ENCODE measurements at regions not wholly inside any gene's neighbourhood (a gene's known extent, or its start where the extent isn't known, plus 50 kb on each side); places are given as distances from the start of the nearest gene placed in this dataset.

- ChIA-PET CTCF (no interaction called here), POLR2A (no interaction called here), RAD21 (ENCODE audit: low non-redundant PET in 1 of 2, low total read pairs in 2 of 2, uncharacterized antibody in 2 of 2, unreplicated experiment in 2 of 2) (no interaction called here)
- Histone ChIP-seq H3K9me2 (ENCODE audit: insufficient read depth) (no peaks in the 10 kb centered on the region), H4K20me1 (ENCODE audit: insufficient read depth) (no peaks in the 10 kb centered on the region; the same call in 1 of the 2 replicates), H3K4me2 (ENCODE audit: low read length) (no peak overlapping the region), H3K27ac (ENCODE audit: low read depth, low read length) (no peak overlapping the region), H3K4me3 (replicated peaks in 1 of 2; ENCODE audit: low read depth in 1 of 2, low read length in 2 of 2) (no peak overlapping the region), H2AFZ (ENCODE audit: low read depth, low read length, poor library complexity, severe bottlenecking) (no peak overlapping the region), H3K27me3 (ENCODE audit: insufficient read depth, low read length) (no peaks in the 10 kb centered on the region), H3K9me3 (ENCODE audit: control insufficient read depth in 1 of 2, insufficient read depth in 1 of 2, low read depth in 1 of 2, low read length in 2 of 2) (no peaks in the 10 kb centered on the region), H3K36me3 (ENCODE audit: control insufficient read depth in 1 of 2, insufficient read depth in 2 of 2, low read length in 2 of 2) (no peaks in the 10 kb centered on the region), H3K4me1 (ENCODE audit: control insufficient read depth in 1 of 2, insufficient read depth in 2 of 2, low read length in 2 of 2) (peaks cover 7 to 21% of the 10 kb centered on the region in 2 experiments; a peak in 3 of 4 replicates), H3K79me2 (ENCODE audit: insufficient read depth, low read length) (peaks cover 94% of the 10 kb centered on the region), H3K9ac (ENCODE audit: low read length) (no peak overlapping the region)
- no TSS peak for BruUV-seq (replicated peaks)
- no peak for ATAC-seq
- no peak for DNase-seq (ENCODE audit: low read depth, low spot score)
- intact Hi-C loops (cut with micrococcal nuclease) = no loop called here
- TF ChIP-seq POLR2A (IDR thresholded peaks at IDR 0.05; ENCODE audit: borderline replicate concordance, extremely low read depth, insufficient read depth, insufficient read length) (no peak), SRF (IDR thresholded peaks at IDR 0.05; ENCODE audit: low read depth) (no peak), FOSL1 (IDR thresholded peaks at IDR 0.05; ENCODE audit: low read depth) (no peak), JUND (IDR thresholded peaks at IDR 0.05) (no peak), TCF7L2 (IDR thresholded peaks at IDR 0.05; ENCODE audit: borderline replicate concordance, extremely low read depth, insufficient read depth, insufficient read length) (no peak), YY1 (IDR thresholded peaks at IDR 0.05; ENCODE audit: extremely low read depth, insufficient replicate concordance, low read depth, low read length) (no peak), ZNF274 (IDR thresholded peaks at IDR 0.05; ENCODE audit: low read depth, low read length) (no peak), EGR1 (IDR thresholded peaks at IDR 0.05; ENCODE audit: low read depth) (no peak), CTCF (IDR thresholded peaks at IDR 0.05 in 2 of 3, conservative IDR thresholded peaks at IDR 0.05 in 1 of 3; ENCODE audit: borderline replicate concordance in 1 of 3, insufficient read depth in 1 of 3, low read depth in 2 of 3, low read length in 2 of 3) (no peak), ELF1 (IDR thresholded peaks at IDR 0.05; ENCODE audit: borderline replicate concordance, low read depth) (no peak), POLR2AphosphoS5 (IDR thresholded peaks at IDR 0.05; ENCODE audit: low read depth, low read length) (no peak), CBX3 (IDR thresholded peaks at IDR 0.05; ENCODE audit: low read depth) (no peak), ZFX (IDR thresholded peaks at IDR 0.05) (no peak), MAX (IDR thresholded peaks at IDR 0.05) (no peak), SP1 (IDR thresholded peaks at IDR 0.05; ENCODE audit: low read depth) (no peak), SIN3A (IDR thresholded peaks at IDR 0.05; ENCODE audit: low read depth) (no peak), CEBPB (IDR thresholded peaks at IDR 0.05; ENCODE audit: low read depth) (no peak), RAD21 (IDR thresholded peaks at IDR 0.05; ENCODE audit: low read depth) (no peak)
Observed at GRCh38 chr22:42194104-42194851, 63.7 kb upstream of the CYP2D6 start.

Measured in HCT116 (cell line).